ENCODE measurements at regions not wholly inside any gene's neighbourhood (a gene's known extent, or its start where the extent isn't known, plus 50 kb on each side); places are given as distances from the start of the nearest gene placed in this dataset.

DNA sequence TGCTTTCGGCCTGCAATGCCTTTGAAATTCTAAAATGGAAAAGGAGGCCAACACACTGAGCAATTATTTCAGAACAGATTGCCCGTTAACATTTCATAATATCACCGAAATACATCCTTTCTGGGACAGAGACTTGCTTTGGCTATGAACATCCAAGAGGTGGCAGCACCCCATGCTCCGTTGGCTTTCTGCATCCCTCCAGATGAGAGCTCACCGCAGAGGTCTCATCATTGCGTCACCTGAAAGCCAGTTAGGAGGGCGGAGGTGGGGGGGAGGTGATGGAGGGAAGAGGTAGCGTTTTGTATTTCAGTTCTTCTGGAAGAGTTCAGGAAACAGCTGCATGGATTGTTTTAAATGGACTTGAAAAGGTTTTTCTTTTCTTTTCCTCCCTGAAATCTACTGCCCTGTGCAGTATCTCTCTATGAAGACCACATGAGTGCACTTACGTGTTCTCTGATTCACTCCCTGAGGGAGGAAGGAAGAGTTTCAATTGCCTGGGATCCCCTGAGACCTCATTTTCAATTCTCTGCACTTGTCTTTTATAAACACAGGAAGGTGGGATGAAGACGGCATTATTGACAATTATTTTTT, 166.8 kb upstream of the PGRMC2 start:
- Histone ChIP-seq H3K9me3 (ENCODE audit: control insufficient read depth, insufficient read depth, low read depth, low read length) (no peaks in the 10 kb centered on the region), H3K4me3 (ENCODE audit: low read depth, low read length) (no peak overlapping the region), H3K36me3 (ENCODE audit: control insufficient read depth in 2 of 2, insufficient read depth in 1 of 2, low read length in 2 of 2) (no peaks in the 10 kb centered on the region), H3K27ac (ENCODE audit: extremely low read depth, low read depth, low read length) (no peak overlapping the region), H3K4me1 (ENCODE audit: control insufficient read depth, insufficient read depth, low read length) (no peaks in the 10 kb centered on the region)
- POLR2A ChIA-PET: interaction anchor here (0.6 to 2.6 kb wide), 3 partner anchors 13 to 421 kb away, joined by 3 to 10 read pairs (median 6); no protein-coding TSS in a partner anchor
- CTCF ChIA-PET: interaction anchor here (0.6 to 2.8 kb wide), 24 partner anchors 8 to 438 kb away, joined by 3 to 12 read pairs (median 4); no protein-coding TSS in a partner anchor
- TF ChIP-seq ZNF2 (tag by site-specific recombination; IDR thresholded peaks at IDR 0.05) (peak; percentile 66; the same call in 1 of the 2 replicates), ZNF610 (tag by site-specific recombination; IDR thresholded peaks at IDR 0.05; ENCODE audit: borderline replicate concordance) (no peak), ZNF354C (tag by site-specific recombination; IDR thresholded peaks at IDR 0.05; ENCODE audit: borderline replicate concordance, low read depth) (no peak), KLF10 (tag by site-specific recombination; IDR thresholded peaks at IDR 0.05) (no peak), ZNF660 (tag by site-specific recombination; IDR thresholded peaks at IDR 0.05) (peak; percentile 49; the same call in 1 of the 2 replicates), SCRT1 (tag by site-specific recombination; IDR thresholded peaks at IDR 0.05; ENCODE audit: borderline replicate concordance) (no peak), SP7 (tag by site-specific recombination; IDR thresholded peaks at IDR 0.05) (peak; percentile 36; the same call in 1 of the 2 replicates), KLF8 (tag by site-specific recombination; IDR thresholded peaks at IDR 0.05) (peak; percentile 49; the same call in 1 of the 2 replicates), ZNF670 (tag by site-specific recombination; IDR thresholded peaks at IDR 0.05; ENCODE audit: low read depth) (no peak), TRIM28 (IDR thresholded peaks at IDR 0.05; ENCODE audit: borderline replicate concordance, low read length) (no peak), KLF16 (tag by site-specific recombination; IDR thresholded peaks at IDR 0.05) (no peak), ZNF843 (tag by site-specific recombination; IDR thresholded peaks at IDR 0.05) (no peak), WT1 (tag by site-specific recombination; IDR thresholded peaks at IDR 0.05) (peak; percentile 56), ZBTB17 (tag by site-specific recombination; IDR thresholded peaks at IDR 0.05) (peak; percentile 61; the same call in 1 of the 2 replicates), ZFP69B (tag by site-specific recombination; IDR thresholded peaks at IDR 0.05) (no peak), ZSCAN23 (tag by site-specific recombination; IDR thresholded peaks at IDR 0.05) (0 out of 2 replicates have a peak, but pooled peaks have one; percentile 16), ZNF701 (tag by site-specific recombination; IDR thresholded peaks at IDR 0.05) (no peak)
- TF ChIP-seq, protein P1, sequence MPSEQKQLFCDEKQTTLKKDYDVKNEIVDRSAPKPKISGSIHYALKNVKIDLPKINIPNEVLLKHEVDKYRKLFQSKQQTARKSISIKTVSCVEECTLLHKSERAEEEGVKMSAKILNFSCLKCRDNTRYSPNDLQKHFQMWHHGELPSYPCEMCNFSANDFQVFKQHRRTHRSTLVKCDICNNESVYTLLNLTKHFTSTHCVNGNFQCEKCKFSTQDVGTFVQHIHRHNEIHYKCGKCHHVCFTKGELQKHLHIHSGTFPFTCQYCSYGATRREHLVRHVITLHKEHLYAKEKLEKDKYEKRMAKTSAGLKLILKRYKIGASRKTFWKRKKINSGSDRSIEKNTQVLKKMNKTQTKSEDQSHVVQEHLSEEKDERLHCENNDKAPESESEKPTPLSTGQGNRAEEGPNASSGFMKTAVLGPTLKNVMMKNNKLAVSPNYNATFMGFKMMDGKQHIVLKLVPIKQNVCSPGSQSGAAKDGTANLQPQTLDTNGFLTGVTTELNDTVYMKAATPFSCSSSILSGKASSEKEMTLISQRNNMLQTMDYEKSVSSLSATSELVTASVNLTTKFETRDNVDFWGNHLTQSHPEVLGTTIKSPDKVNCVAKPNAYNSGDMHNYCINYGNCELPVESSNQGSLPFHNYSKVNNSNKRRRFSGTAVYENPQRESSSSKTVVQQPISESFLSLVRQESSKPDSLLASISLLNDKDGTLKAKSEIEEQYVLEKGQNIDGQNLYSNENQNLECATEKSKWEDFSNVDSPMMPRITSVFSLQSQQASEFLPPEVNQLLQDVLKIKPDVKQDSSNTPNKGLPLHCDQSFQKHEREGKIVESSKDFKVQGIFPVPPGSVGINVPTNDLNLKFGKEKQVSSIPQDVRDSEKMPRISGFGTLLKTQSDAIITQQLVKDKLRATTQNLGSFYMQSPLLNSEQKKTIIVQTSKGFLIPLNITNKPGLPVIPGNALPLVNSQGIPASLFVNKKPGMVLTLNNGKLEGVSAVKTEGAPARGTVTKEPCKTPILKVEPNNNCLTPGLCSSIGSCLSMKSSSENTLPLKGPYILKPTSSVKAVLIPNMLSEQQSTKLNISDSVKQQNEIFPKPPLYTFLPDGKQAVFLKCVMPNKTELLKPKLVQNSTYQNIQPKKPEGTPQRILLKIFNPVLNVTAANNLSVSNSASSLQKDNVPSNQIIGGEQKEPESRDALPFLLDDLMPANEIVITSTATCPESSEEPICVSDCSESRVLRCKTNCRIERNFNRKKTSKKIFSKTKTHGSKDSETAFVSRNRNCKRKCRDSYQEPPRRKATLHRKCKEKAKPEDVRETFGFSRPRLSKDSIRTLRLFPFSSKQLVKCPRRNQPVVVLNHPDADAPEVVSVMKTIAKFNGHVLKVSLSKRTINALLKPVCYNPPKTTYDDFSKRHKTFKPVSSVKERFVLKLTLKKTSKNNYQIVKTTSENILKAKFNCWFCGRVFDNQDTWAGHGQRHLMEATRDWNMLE (tag by site-specific recombination; conservative IDR thresholded peaks at IDR 0.05; ENCODE audit: low read depth): 0 out of 2 replicates have a peak, but pooled peaks have one; percentile 22
- TF ChIP-seq, protein P2, sequence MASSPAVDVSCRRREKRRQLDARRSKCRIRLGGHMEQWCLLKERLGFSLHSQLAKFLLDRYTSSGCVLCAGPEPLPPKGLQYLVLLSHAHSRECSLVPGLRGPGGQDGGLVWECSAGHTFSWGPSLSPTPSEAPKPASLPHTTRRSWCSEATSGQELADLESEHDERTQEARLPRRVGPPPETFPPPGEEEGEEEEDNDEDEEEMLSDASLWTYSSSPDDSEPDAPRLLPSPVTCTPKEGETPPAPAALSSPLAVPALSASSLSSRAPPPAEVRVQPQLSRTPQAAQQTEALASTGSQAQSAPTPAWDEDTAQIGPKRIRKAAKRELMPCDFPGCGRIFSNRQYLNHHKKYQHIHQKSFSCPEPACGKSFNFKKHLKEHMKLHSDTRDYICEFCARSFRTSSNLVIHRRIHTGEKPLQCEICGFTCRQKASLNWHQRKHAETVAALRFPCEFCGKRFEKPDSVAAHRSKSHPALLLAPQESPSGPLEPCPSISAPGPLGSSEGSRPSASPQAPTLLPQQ (tag by site-specific recombination; IDR thresholded peaks at IDR 0.05): 0 out of 2 replicates have a peak, but pooled peaks have one; percentile 20
- TF ChIP-seq, protein P3, sequence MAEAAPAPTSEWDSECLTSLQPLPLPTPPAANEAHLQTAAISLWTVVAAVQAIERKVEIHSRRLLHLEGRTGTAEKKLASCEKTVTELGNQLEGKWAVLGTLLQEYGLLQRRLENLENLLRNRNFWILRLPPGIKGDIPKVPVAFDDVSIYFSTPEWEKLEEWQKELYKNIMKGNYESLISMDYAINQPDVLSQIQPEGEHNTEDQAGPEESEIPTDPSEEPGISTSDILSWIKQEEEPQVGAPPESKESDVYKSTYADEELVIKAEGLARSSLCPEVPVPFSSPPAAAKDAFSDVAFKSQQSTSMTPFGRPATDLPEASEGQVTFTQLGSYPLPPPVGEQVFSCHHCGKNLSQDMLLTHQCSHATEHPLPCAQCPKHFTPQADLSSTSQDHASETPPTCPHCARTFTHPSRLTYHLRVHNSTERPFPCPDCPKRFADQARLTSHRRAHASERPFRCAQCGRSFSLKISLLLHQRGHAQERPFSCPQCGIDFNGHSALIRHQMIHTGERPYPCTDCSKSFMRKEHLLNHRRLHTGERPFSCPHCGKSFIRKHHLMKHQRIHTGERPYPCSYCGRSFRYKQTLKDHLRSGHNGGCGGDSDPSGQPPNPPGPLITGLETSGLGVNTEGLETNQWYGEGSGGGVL (tag by site-specific recombination; IDR thresholded peaks at IDR 0.05): no peak
- TF ChIP-seq, protein P4, sequence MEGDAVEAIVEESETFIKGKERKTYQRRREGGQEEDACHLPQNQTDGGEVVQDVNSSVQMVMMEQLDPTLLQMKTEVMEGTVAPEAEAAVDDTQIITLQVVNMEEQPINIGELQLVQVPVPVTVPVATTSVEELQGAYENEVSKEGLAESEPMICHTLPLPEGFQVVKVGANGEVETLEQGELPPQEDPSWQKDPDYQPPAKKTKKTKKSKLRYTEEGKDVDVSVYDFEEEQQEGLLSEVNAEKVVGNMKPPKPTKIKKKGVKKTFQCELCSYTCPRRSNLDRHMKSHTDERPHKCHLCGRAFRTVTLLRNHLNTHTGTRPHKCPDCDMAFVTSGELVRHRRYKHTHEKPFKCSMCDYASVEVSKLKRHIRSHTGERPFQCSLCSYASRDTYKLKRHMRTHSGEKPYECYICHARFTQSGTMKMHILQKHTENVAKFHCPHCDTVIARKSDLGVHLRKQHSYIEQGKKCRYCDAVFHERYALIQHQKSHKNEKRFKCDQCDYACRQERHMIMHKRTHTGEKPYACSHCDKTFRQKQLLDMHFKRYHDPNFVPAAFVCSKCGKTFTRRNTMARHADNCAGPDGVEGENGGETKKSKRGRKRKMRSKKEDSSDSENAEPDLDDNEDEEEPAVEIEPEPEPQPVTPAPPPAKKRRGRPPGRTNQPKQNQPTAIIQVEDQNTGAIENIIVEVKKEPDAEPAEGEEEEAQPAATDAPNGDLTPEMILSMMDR (tag by site-specific recombination; IDR thresholded peaks at IDR 0.05): peak; percentile 72
- TF ChIP-seq, protein P5, sequence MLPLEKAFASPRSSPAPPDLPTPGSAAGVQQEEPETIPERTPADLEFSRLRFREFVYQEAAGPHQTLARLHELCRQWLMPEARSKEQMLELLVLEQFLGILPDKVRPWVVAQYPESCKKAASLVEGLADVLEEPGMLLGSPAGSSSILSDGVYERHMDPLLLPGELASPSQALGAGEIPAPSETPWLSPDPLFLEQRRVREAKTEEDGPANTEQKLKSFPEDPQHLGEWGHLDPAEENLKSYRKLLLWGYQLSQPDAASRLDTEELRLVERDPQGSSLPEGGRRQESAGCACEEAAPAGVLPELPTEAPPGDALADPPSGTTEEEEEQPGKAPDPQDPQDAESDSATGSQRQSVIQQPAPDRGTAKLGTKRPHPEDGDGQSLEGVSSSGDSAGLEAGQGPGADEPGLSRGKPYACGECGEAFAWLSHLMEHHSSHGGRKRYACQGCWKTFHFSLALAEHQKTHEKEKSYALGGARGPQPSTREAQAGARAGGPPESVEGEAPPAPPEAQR (tag by site-specific recombination; IDR thresholded peaks at IDR 0.05): no peak
- TF ChIP-seq, protein P6, sequence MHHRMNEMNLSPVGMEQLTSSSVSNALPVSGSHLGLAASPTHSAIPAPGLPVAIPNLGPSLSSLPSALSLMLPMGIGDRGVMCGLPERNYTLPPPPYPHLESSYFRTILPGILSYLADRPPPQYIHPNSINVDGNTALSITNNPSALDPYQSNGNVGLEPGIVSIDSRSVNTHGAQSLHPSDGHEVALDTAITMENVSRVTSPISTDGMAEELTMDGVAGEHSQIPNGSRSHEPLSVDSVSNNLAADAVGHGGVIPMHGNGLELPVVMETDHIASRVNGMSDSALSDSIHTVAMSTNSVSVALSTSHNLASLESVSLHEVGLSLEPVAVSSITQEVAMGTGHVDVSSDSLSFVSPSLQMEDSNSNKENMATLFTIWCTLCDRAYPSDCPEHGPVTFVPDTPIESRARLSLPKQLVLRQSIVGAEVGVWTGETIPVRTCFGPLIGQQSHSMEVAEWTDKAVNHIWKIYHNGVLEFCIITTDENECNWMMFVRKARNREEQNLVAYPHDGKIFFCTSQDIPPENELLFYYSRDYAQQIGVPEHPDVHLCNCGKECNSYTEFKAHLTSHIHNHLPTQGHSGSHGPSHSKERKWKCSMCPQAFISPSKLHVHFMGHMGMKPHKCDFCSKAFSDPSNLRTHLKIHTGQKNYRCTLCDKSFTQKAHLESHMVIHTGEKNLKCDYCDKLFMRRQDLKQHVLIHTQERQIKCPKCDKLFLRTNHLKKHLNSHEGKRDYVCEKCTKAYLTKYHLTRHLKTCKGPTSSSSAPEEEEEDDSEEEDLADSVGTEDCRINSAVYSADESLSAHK (tag by site-specific recombination; IDR thresholded peaks at IDR 0.05): peak; percentile 64

All from HEK293 (cell line).